Caco-2 (cell line): ENCODE measurements at regions not wholly inside any gene's neighbourhood (a gene's known extent, or its start where the extent isn't known, plus 50 kb on each side); places are given as distances from the start of the nearest gene placed in this dataset.

Experiments
- BruUV-seq: library from RNA; stranded (reverse); fragments of 400-500 nt; replicated peaks from 2 replicates; lab custom pipeline; 2021; lab: Mats Ljungman, UMichigan
- CTCF ChIA-PET: fragments of 300-600 bp; sonication (Branson Sonifier 250); formaldehyde crosslinking; loops from one replicate; lab custom pipeline; 2022; ENCODE audit warnings: antibody characterized with exemption; lab: Charles Lee
- POLR2A ChIA-PET: fragments of 300-600 bp; sonication (Branson Sonifier 250); formaldehyde crosslinking; loops from one replicate; lab custom pipeline; 2022; ENCODE audit warnings: antibody characterized with exemption; lab: Charles Lee
- DNase-seq, 2 experiments: peaks; one replicate each; pipeline versions ENCODE4 v3.0.0 to v3.0.0-alpha.2; 2020 to 2022
- H3K27me3 ChIP-seq: replicated peaks from 2 replicates; pipeline ENCODE4 v1.6.0; 2011; ENCODE audit warnings: low read length; ENCODE audit not compliant: control insufficient read depth, insufficient read depth
- H3K36me3 ChIP-seq: 2 replicates; pipeline ENCODE4 v1.5.1; 2011; ENCODE audit warnings: low read length; ENCODE audit not compliant: control insufficient read depth, insufficient read depth
- H3K4me1 ChIP-seq: fragments of 250-450 bp; sonication (Bioruptor Pico); 2 replicates; pipeline ENCODE4 v1.5.1; 2020; ENCODE audit warnings: mild to moderate bottlenecking
- H3K4me3 ChIP-seq: 2 replicates; pipeline ENCODE4 v1.5.1; 2011; ENCODE audit warnings: low read depth, mild to moderate bottlenecking, control low read depth, low read length
- H3K9me3 ChIP-seq: fragments of 250-450 bp; sonication (Bioruptor Pico); 2 replicates; pipeline ENCODE4 v1.5.1; 2020; ENCODE audit warnings: mild to moderate bottlenecking, moderate library complexity
- H3K27ac Mint-ChIP-seq: one replicate; pipeline ENCODE4 v1.8.0; 2022; ENCODE audit warnings: mixed read lengths; ENCODE audit not compliant: unreplicated experiment
- H3K27me3 Mint-ChIP-seq: one replicate; pipeline ENCODE4 v1.8.0; 2022; ENCODE audit warnings: mixed read lengths; ENCODE audit not compliant: insufficient read depth, unreplicated experiment
- H3K36me3 Mint-ChIP-seq: one replicate; pipeline ENCODE4 v1.8.0; 2022; ENCODE audit warnings: mild to moderate bottlenecking, mixed read lengths; ENCODE audit not compliant: insufficient read depth, unreplicated experiment
- H3K4me1 Mint-ChIP-seq: one replicate; pipeline ENCODE4 v1.8.0; 2022; ENCODE audit warnings: low read depth, mixed read lengths; ENCODE audit not compliant: unreplicated experiment
- H3K4me3 Mint-ChIP-seq: one replicate; pipeline ENCODE4 v1.8.0; 2022; ENCODE audit warnings: mild to moderate bottlenecking, moderate library complexity, mixed read lengths; ENCODE audit not compliant: unreplicated experiment
- H3K9me3 Mint-ChIP-seq: one replicate; pipeline ENCODE4 v1.8.0; 2022; ENCODE audit warnings: mixed read lengths; ENCODE audit not compliant: unreplicated experiment
- CTCF ChIP-seq, 2 experiments: fragments of 200-600 bp in 1 of 2; IDR thresholded peaks; 1 replicate in 1 of 2; 2 replicates in 1 of 2; pipeline versions ENCODE4 v1.5.1 to v1.8.0; 2011 to 2022; ENCODE audit warnings: antibody characterized with exemption in 1 of 2, control low read depth in 1 of 2, inconsistent platforms in 1 of 2, low read depth in 1 of 2, low read length in 1 of 2, mild to moderate bottlenecking in 1 of 2, moderate library complexity in 1 of 2; ENCODE audit not compliant: insufficient read depth in 1 of 2, severe bottlenecking in 1 of 2, unreplicated experiment in 1 of 2
- intact Hi-C: fragments of 100-400 bp; cut with micrococcal nuclease; formaldehyde crosslinking; loops from one replicate; pipeline ENCODE4 v1.10.0; 2022; ENCODE audit not compliant: unreplicated experiment

GRCh38 chr20:59110607-59111006 is 53.0 kb upstream of the ZNF831 start:
- H3K27ac Mint-ChIP-seq, result no peak overlapping the region
- POLR2A ChIA-PET, result no interaction called here
- H3K4me1 ChIP-seq, result no peaks in the 10 kb centered on the region
- H3K9me3 ChIP-seq, result no peaks in the 10 kb centered on the region
- CTCF ChIA-PET, result no interaction called here
- H3K9me3 Mint-ChIP-seq, result peaks cover 10% of the 10 kb centered on the region
- no peaks in the 10 kb centered on the region; the same call in 1 of the 2 replicates for H3K27me3 ChIP-seq
- DNase-seq, result no peak
- no peaks in the 10 kb centered on the region for H3K36me3 ChIP-seq
- peaks cover 30% of the 10 kb centered on the region for H3K27me3 Mint-ChIP-seq
- H3K4me1 Mint-ChIP-seq, result no peaks in the 10 kb centered on the region
- H3K36me3 Mint-ChIP-seq, result no peaks in the 10 kb centered on the region
- no peak overlapping the region for H3K4me3 Mint-ChIP-seq
- intact Hi-C loops, result no loop called here
- no peak overlapping the region for H3K4me3 ChIP-seq
- TF ChIP-seq CTCF (IDR thresholded peaks at IDR 0.05; ENCODE audit: insufficient read depth in 1 of 2, low read depth in 1 of 2, low read length in 1 of 2, severe bottlenecking in 1 of 2, unreplicated experiment in 1 of 2), result no peak
- BruUV-seq, result no TSS peak

- no peaks in the 10 kb centered on the region for H3K4me1 ChIP-seq
- no peaks in the 10 kb centered on the region for H3K27me3 ChIP-seq
- no peaks in the 10 kb centered on the region for H3K36me3 Mint-ChIP-seq
- no peak overlapping the region for H3K27ac Mint-ChIP-seq
- no TSS peak for BruUV-seq
- no peak for TF ChIP-seq CTCF (IDR thresholded peaks at IDR 0.05; ENCODE audit: insufficient read depth in 1 of 2, low read depth in 1 of 2, low read length in 1 of 2, severe bottlenecking in 1 of 2, unreplicated experiment in 1 of 2)
- H3K4me3 ChIP-seq, result no peak overlapping the region
- H3K9me3 ChIP-seq, result 0 out of 2 replicates have a peak, but pooled peaks cover 4% of the 10 kb centered on the region
- ChIA-PET CTCF (no interaction called here), POLR2A (no interaction called here)
- H3K4me1 Mint-ChIP-seq, result no peaks in the 10 kb centered on the region
- H3K9me3 Mint-ChIP-seq, result no peaks in the 10 kb centered on the region
- intact Hi-C loops, result no loop called here
- H3K36me3 ChIP-seq, result no peaks in the 10 kb centered on the region
- H3K27me3 Mint-ChIP-seq, result peaks cover 34% of the 10 kb centered on the region
- DNase-seq, result no peak
- no peak overlapping the region for H3K4me3 Mint-ChIP-seq
These were observed 58.0 kb upstream of the ZNF831 start for GRCh38 chr20:59105581-59105980.

- H3K4me3 ChIP-seq, result no peak overlapping the region
- H3K4me3 Mint-ChIP-seq, result no peak overlapping the region
- H3K27ac Mint-ChIP-seq, result no peak overlapping the region
- H3K4me1 Mint-ChIP-seq, result no peaks in the 10 kb centered on the region
- intact Hi-C loops, result no loop called here
- CTCF ChIA-PET, result no interaction called here
- no peak for DNase-seq
- H3K9me3 Mint-ChIP-seq, result no peaks in the 10 kb centered on the region
- peaks cover 36% of the 10 kb centered on the region for H3K27me3 Mint-ChIP-seq
- no peaks in the 10 kb centered on the region for H3K36me3 ChIP-seq
- H3K36me3 Mint-ChIP-seq, result no peaks in the 10 kb centered on the region
- no peak for TF ChIP-seq CTCF (IDR thresholded peaks at IDR 0.05; ENCODE audit: insufficient read depth in 1 of 2, low read depth in 1 of 2, low read length in 1 of 2, severe bottlenecking in 1 of 2, unreplicated experiment in 1 of 2)
- 0 out of 2 replicates have a peak, but pooled peaks cover 4% of the 10 kb centered on the region for H3K9me3 ChIP-seq
- POLR2A ChIA-PET, result no interaction called here
- BruUV-seq, result no TSS peak
- no peaks in the 10 kb centered on the region for H3K4me1 ChIP-seq
- no peaks in the 10 kb centered on the region for H3K27me3 ChIP-seq
These were observed 58.8 kb upstream of the ZNF831 start for GRCh38 chr20:59104831-59105230.
